HG02943 (cell line): ENCODE measurements at regions not wholly inside any gene's neighbourhood (a gene's known extent, or its start where the extent isn't known, plus 50 kb on each side); places are given as distances from the start of the nearest gene placed in this dataset.

Experiments
- ATAC-seq: cut with Tn5 transposase; IDR thresholded peaks from one replicate; pipeline ENCODE4 v1.9.1; 2021; ENCODE audit warnings: mild to moderate bottlenecking, low read depth, moderate library complexity; ENCODE audit not compliant: unreplicated experiment

GRCh38 chr18:51687845-51688585 is 490.5 kb upstream of the MEX3C start:
- no peak for ATAC-seq

- ATAC-seq: no peak
These were observed 495.1 kb upstream of the MEX3C start for GRCh38 chr18:51692612-51693011.

GRCh38 chr18:51711298-51711889 is 513.9 kb upstream of the MEX3C start:
- no peak for ATAC-seq

- no peak for ATAC-seq
These were observed 515.3 kb upstream of the MEX3C start for GRCh38 chr18:51712821-51713220.

- no peak for ATAC-seq
These were observed 518.8 kb upstream of the MEX3C start for GRCh38 chr18:51716277-51716676.

GRCh38 chr18:51721388-51721787 is 523.9 kb upstream of the MEX3C start:
- ATAC-seq: no peak

- no peak for ATAC-seq
These were observed 524.5 kb upstream of the MEX3C start for GRCh38 chr18:51721996-51722395.

GRCh38 chr18:51724790-51725721 is 527.6 kb upstream of the MEX3C start:
- ATAC-seq: peak; percentile 42

- ATAC-seq: no peak
These were observed 529.1 kb upstream of the MEX3C start for GRCh38 chr18:51726614-51727013.

- peak; percentile 60 for ATAC-seq
These were observed 530.3 kb upstream of the MEX3C start for GRCh38 chr18:51727780-51728179.

GRCh38 chr18:51731070-51731469 is 533.6 kb upstream of the MEX3C start:
- ATAC-seq: no peak

- no peak for ATAC-seq
These were observed 537.1 kb upstream of the MEX3C start for GRCh38 chr18:51734576-51734975.

- peak; percentile 94 for ATAC-seq
These were observed 541.7 kb upstream of the MEX3C start for GRCh38 chr18:51739044-51739666.

- ATAC-seq: no peak
These were observed 554.4 kb upstream of the MEX3C start for GRCh38 chr18:51751901-51752300.

- peak; percentile 71 for ATAC-seq
These were observed 556.0 kb upstream of the MEX3C start for GRCh38 chr18:51753365-51754057.

GRCh38 chr18:51754566-51754965 is 557.1 kb upstream of the MEX3C start:
- ATAC-seq: no peak

GRCh38 chr18:51757255-51757924 is 559.9 kb upstream of the MEX3C start:
- no peak for ATAC-seq

GRCh38 chr18:51762373-51762772 is 564.9 kb upstream of the MEX3C start:
- no peak for ATAC-seq

- no peak for ATAC-seq
These were observed 568.3 kb upstream of the MEX3C start for GRCh38 chr18:51765606-51766360.
